Stimulated activated memory B cell treated with anti-CD40 and anti-IgM and Interleukin-4, amounts not matched to agents 10 μg/mL and 1 μg/mL and 100 μg/mL, for 72 hours (primary cell): ENCODE measurements at regions not wholly inside any gene's neighbourhood (a gene's known extent, or its start where the extent isn't known, plus 50 kb on each side); places are given as distances from the start of the nearest gene placed in this dataset.

Experiments
- ATAC-seq: fragments of 150-1000 bp; cut with Tn5 transposase; 2 replicates; pipeline ENCODE4 v1.10.0; 2021
- H3K27ac Mint-ChIP-seq: one replicate; pipeline ENCODE4 v1.8.0; 2022; ENCODE audit warnings: mild to moderate bottlenecking, mixed read lengths
- H3K27me3 Mint-ChIP-seq: one replicate; pipeline ENCODE4 v1.8.0; 2022; ENCODE audit warnings: mixed read lengths
- H3K36me3 Mint-ChIP-seq: one replicate; pipeline ENCODE4 v1.8.0; 2022; ENCODE audit warnings: mixed read lengths
- H3K4me1 Mint-ChIP-seq: one replicate; pipeline ENCODE4 v1.8.0; 2022; ENCODE audit warnings: mixed read lengths
- H3K4me3 Mint-ChIP-seq: one replicate; pipeline ENCODE4 v1.8.0; 2022; ENCODE audit warnings: mild to moderate bottlenecking, moderate library complexity, mixed read lengths
- H3K9me3 Mint-ChIP-seq: one replicate; pipeline ENCODE4 v1.8.0; 2022; ENCODE audit warnings: mixed read lengths

- H3K4me3 Mint-ChIP-seq: no peak overlapping the region
- H3K4me1 Mint-ChIP-seq: no peaks in the 10 kb centered on the region
- H3K27me3 Mint-ChIP-seq: peaks cover 12% of the 10 kb centered on the region
- ATAC-seq: no peak
- no peaks in the 10 kb centered on the region for H3K9me3 Mint-ChIP-seq
- H3K36me3 Mint-ChIP-seq: no peaks in the 10 kb centered on the region
- no peak overlapping the region for H3K27ac Mint-ChIP-seq
These were observed 253.5 kb upstream of the TENM4 start for GRCh38 chr11:79694368-79694767.

- H3K27ac Mint-ChIP-seq: no peak overlapping the region
- H3K36me3 Mint-ChIP-seq: no peaks in the 10 kb centered on the region
- H3K9me3 Mint-ChIP-seq: no peaks in the 10 kb centered on the region
- no peak overlapping the region for H3K4me3 Mint-ChIP-seq
- H3K4me1 Mint-ChIP-seq: no peaks in the 10 kb centered on the region
- no peak for ATAC-seq
- no peaks in the 10 kb centered on the region for H3K27me3 Mint-ChIP-seq
These were observed 250.6 kb upstream of the TENM4 start for GRCh38 chr11:79691445-79691844.

GRCh38 chr11:79686703-79687419, 246.0 kb upstream of the TENM4 start:
- H3K9me3 Mint-ChIP-seq: no peaks in the 10 kb centered on the region
- ATAC-seq: no peak
- H3K4me3 Mint-ChIP-seq: no peak overlapping the region
- H3K4me1 Mint-ChIP-seq: no peaks in the 10 kb centered on the region
- no peak overlapping the region for H3K27ac Mint-ChIP-seq
- H3K27me3 Mint-ChIP-seq: no peaks in the 10 kb centered on the region
- H3K36me3 Mint-ChIP-seq: no peaks in the 10 kb centered on the region

- Mint-ChIP-seq H3K9me3 (no peaks in the 10 kb centered on the region), H3K27ac (no peak overlapping the region), H3K4me3 (no peak overlapping the region), H3K36me3 (no peaks in the 10 kb centered on the region), H3K27me3 (no peaks in the 10 kb centered on the region), H3K4me1 (no peaks in the 10 kb centered on the region)
- no peak for ATAC-seq
These were observed 243.1 kb upstream of the TENM4 start for GRCh38 chr11:79683930-79684329.

GRCh38 chr11:79678780-79679452, 238.1 kb upstream of the TENM4 start:
- Mint-ChIP-seq H3K4me3 (no peak overlapping the region), H3K4me1 (no peaks in the 10 kb centered on the region), H3K27ac (no peak overlapping the region), H3K36me3 (no peaks in the 10 kb centered on the region), H3K9me3 (no peaks in the 10 kb centered on the region), H3K27me3 (peaks cover 8% of the 10 kb centered on the region)
- ATAC-seq: no peak

- H3K27ac Mint-ChIP-seq: no peak overlapping the region
- peaks cover 8% of the 10 kb centered on the region for H3K27me3 Mint-ChIP-seq
- H3K9me3 Mint-ChIP-seq: no peaks in the 10 kb centered on the region
These were observed 235.6 kb upstream of the TENM4 start for GRCh38 chr11:79676396-79676795.

GRCh38 chr11:79675081-79675480, 234.3 kb upstream of the TENM4 start:
- no peaks in the 10 kb centered on the region for H3K9me3 Mint-ChIP-seq
- H3K27ac Mint-ChIP-seq: no peak overlapping the region
- peaks cover 8% of the 10 kb centered on the region for H3K27me3 Mint-ChIP-seq
- no peaks in the 10 kb centered on the region for H3K36me3 Mint-ChIP-seq
- H3K4me1 Mint-ChIP-seq: no peaks in the 10 kb centered on the region
- H3K4me3 Mint-ChIP-seq: no peak overlapping the region
- no peak for ATAC-seq

More at GRCh38 chr11:79676396-79676795, 235.6 kb upstream of the TENM4 start:
- no peaks in the 10 kb centered on the region for H3K36me3 Mint-ChIP-seq
- H3K4me1 Mint-ChIP-seq: no peaks in the 10 kb centered on the region
- ATAC-seq: no peak
- H3K4me3 Mint-ChIP-seq: no peak overlapping the region

GRCh38 chr11:79672786-79673185, 232.0 kb upstream of the TENM4 start:
- H3K4me1 Mint-ChIP-seq: no peaks in the 10 kb centered on the region
- no peaks in the 10 kb centered on the region for H3K36me3 Mint-ChIP-seq
- peaks cover 6% of the 10 kb centered on the region for H3K27me3 Mint-ChIP-seq
- no peaks in the 10 kb centered on the region for H3K9me3 Mint-ChIP-seq
- no peak overlapping the region for H3K4me3 Mint-ChIP-seq
- ATAC-seq: no peak
- H3K27ac Mint-ChIP-seq: no peak overlapping the region

GRCh38 chr11:79671401-79671800, 230.6 kb upstream of the TENM4 start:
- Mint-ChIP-seq H3K27ac (no peak overlapping the region), H3K27me3 (no peaks in the 10 kb centered on the region), H3K4me1 (no peaks in the 10 kb centered on the region), H3K36me3 (no peaks in the 10 kb centered on the region), H3K9me3 (no peaks in the 10 kb centered on the region), H3K4me3 (no peak overlapping the region)
- no peak for ATAC-seq

GRCh38 chr11:79670882-79671281, 230.1 kb upstream of the TENM4 start:
- ATAC-seq: no peak
- Mint-ChIP-seq H3K27ac (no peak overlapping the region), H3K9me3 (no peaks in the 10 kb centered on the region), H3K4me3 (no peak overlapping the region), H3K4me1 (no peaks in the 10 kb centered on the region), H3K27me3 (no peaks in the 10 kb centered on the region), H3K36me3 (no peaks in the 10 kb centered on the region)

GRCh38 chr11:79668575-79668974, 227.7 kb upstream of the TENM4 start:
- no peak for ATAC-seq
- Mint-ChIP-seq H3K4me1 (no peaks in the 10 kb centered on the region), H3K9me3 (no peaks in the 10 kb centered on the region), H3K27me3 (no peaks in the 10 kb centered on the region), H3K4me3 (no peak overlapping the region), H3K27ac (no peak overlapping the region), H3K36me3 (no peaks in the 10 kb centered on the region)

- Mint-ChIP-seq H3K4me1 (no peaks in the 10 kb centered on the region), H3K27me3 (no peaks in the 10 kb centered on the region), H3K36me3 (no peaks in the 10 kb centered on the region), H3K9me3 (no peaks in the 10 kb centered on the region), H3K4me3 (no peak overlapping the region), H3K27ac (no peak overlapping the region)
- ATAC-seq: no peak
These were observed 226.6 kb upstream of the TENM4 start for GRCh38 chr11:79667380-79667779.

- no peaks in the 10 kb centered on the region for H3K36me3 Mint-ChIP-seq
- no peaks in the 10 kb centered on the region for H3K27me3 Mint-ChIP-seq
- no peak overlapping the region for H3K4me3 Mint-ChIP-seq
- no peak overlapping the region for H3K27ac Mint-ChIP-seq
- no peak for ATAC-seq
- no peaks in the 10 kb centered on the region for H3K4me1 Mint-ChIP-seq
- peaks cover 3% of the 10 kb centered on the region for H3K9me3 Mint-ChIP-seq
These were observed 222.2 kb upstream of the TENM4 start for GRCh38 chr11:79663017-79663416.

- Mint-ChIP-seq H3K4me1 (no peaks in the 10 kb centered on the region), H3K27me3 (no peaks in the 10 kb centered on the region), H3K27ac (no peak overlapping the region), H3K9me3 (peaks cover 3% of the 10 kb centered on the region), H3K4me3 (no peak overlapping the region), H3K36me3 (no peaks in the 10 kb centered on the region)
- no peak for ATAC-seq
These were observed 220.5 kb upstream of the TENM4 start for GRCh38 chr11:79661373-79661772.

- no peaks in the 10 kb centered on the region for H3K4me1 Mint-ChIP-seq
- no peak overlapping the region for H3K4me3 Mint-ChIP-seq
- peaks cover 10% of the 10 kb centered on the region for H3K9me3 Mint-ChIP-seq
- H3K27ac Mint-ChIP-seq: no peak overlapping the region
- no peaks in the 10 kb centered on the region for H3K36me3 Mint-ChIP-seq
- no peak for ATAC-seq
- no peaks in the 10 kb centered on the region for H3K27me3 Mint-ChIP-seq
These were observed 208.1 kb upstream of the TENM4 start for GRCh38 chr11:79648766-79649520.

- Mint-ChIP-seq H3K36me3 (no peaks in the 10 kb centered on the region), H3K4me1 (no peaks in the 10 kb centered on the region), H3K4me3 (no peak overlapping the region), H3K9me3 (no peaks in the 10 kb centered on the region), H3K27ac (no peak overlapping the region), H3K27me3 (no peaks in the 10 kb centered on the region)
- no peak for ATAC-seq
These were observed 196.4 kb upstream of the TENM4 start for GRCh38 chr11:79637219-79637618.
